K562 (cell line): ENCODE measurements at regions not wholly inside any gene's neighbourhood (a gene's known extent, or its start where the extent isn't known, plus 50 kb on each side); places are given as distances from the start of the nearest gene placed in this dataset.

Experiments
- ATAC-seq: fragments of 200-7000 bp; cut with Tn5 transposase; 3 replicates; pipeline ENCODE4 v1.9.1; 2020; ENCODE audit warnings: moderate library complexity
- BruUV-seq: library from RNA; stranded (reverse); fragments of 400-500 nt; replicated peaks from 2 replicates; lab custom pipeline; 2021; lab: Mats Ljungman, UMichigan
- CTCF ChIA-PET: fragments of 300-600 bp; formaldehyde crosslinking; extraction: SDS; loops from one replicate; lab custom pipeline; 2021; ENCODE audit warnings: low intra/inter-chr PET ratio; lab: Yijun Ruan, JAX
- POLR2A ChIA-PET: fragments of 300-600, 350-650 bp; sonication (Branson Sonifier 250); formaldehyde crosslinking; extraction: SDS; loops from one replicate; lab custom pipeline; 2021; ENCODE audit warnings: antibody characterized with exemption, inconsistent platforms; lab: Yijun Ruan, JAX
- DNase-seq, 4 experiments: peaks; one replicate each; pipeline versions ENCODE4 v3.0.0 to v3.0.0-alpha.2; 2011 to 2018; ENCODE audit warnings: low spot score in 3 of 4, mixed read lengths in 3 of 4; ENCODE audit errors: extremely low read depth in 1 of 4
- FAIRE-seq: peaks from 2 replicates; lab custom pipeline; 2011; peaks lifted over from hg19 to GRCh38; lab: Jason Lieb, UNC
- H2AFZ ChIP-seq: 2 replicates; pipeline ENCODE4 v1.6.0; 2011; ENCODE audit warnings: low read depth, low read length, control low read depth, inconsistent platforms
- H3K27ac ChIP-seq: fragments of 200-600 bp; 3 replicates; pipeline ENCODE4 v1.8.0; 2011; ENCODE audit warnings: low read depth, mild to moderate bottlenecking, control low read depth, inconsistent platforms, low read length, moderate library complexity, mixed read lengths; ENCODE audit errors: extremely low read depth
- H3K27me3 ChIP-seq, 2 experiments: fragments of 300-600 bp in 1 of 2; 2 replicates in 1 of 2; 3 replicates in 1 of 2; pipeline versions ENCODE4 v1.6.0 to v1.8.0; 2011; ENCODE audit warnings: inconsistent platforms in 2 of 2, low read length in 2 of 2, mild to moderate bottlenecking in 1 of 2, mixed read lengths in 1 of 2, moderate library complexity in 1 of 2; ENCODE audit not compliant: control insufficient read depth in 2 of 2, insufficient read depth in 2 of 2
- H3K36me3 ChIP-seq: fragments of 300-600 bp; 3 replicates; pipeline ENCODE4 v1.8.0; 2011; ENCODE audit warnings: mild to moderate bottlenecking, low read length, inconsistent platforms; ENCODE audit not compliant: control insufficient read depth, insufficient read depth
- H3K4me1 ChIP-seq, 2 experiments: fragments of 200-600 bp in 1 of 2; replicated peaks in 1 of 2; 2 replicates in 1 of 2; 3 replicates in 1 of 2; pipeline versions ENCODE4 v1.5.1 to v1.8.0; 2011; ENCODE audit warnings: inconsistent platforms in 2 of 2, low read length in 2 of 2, mild to moderate bottlenecking in 1 of 2, mixed read lengths in 1 of 2, moderate library complexity in 1 of 2; ENCODE audit not compliant: control insufficient read depth in 2 of 2, insufficient read depth in 2 of 2
- H3K4me2 ChIP-seq: 2 replicates; pipeline ENCODE4 v1.6.1; 2011; ENCODE audit warnings: low read length, control low read depth, inconsistent platforms, mixed read lengths; ENCODE audit not compliant: insufficient read depth
- H3K4me3 ChIP-seq: fragments of 200-600 bp; sonication (generic), shearing (Covaris generic); 2 replicates; pipeline ENCODE4 v1.5.1; 2016; ENCODE audit warnings: control low read depth, inconsistent platforms
- H3K79me2 ChIP-seq: fragments of 200-600 bp; 3 replicates; pipeline ENCODE4 v1.8.0; 2011; ENCODE audit warnings: low read length, inconsistent platforms; ENCODE audit not compliant: control insufficient read depth, insufficient read depth
- H3K9ac ChIP-seq, 2 experiments: 2 replicates each; pipeline versions ENCODE4 v1.6.0 to v1.6.1; 2011; ENCODE audit warnings: low read depth in 2 of 2, low read length in 2 of 2, control low read depth in 1 of 2, inconsistent platforms in 1 of 2, mild to moderate bottlenecking in 1 of 2, mixed read lengths in 1 of 2; ENCODE audit not compliant: insufficient read depth in 1 of 2
- H3K9me1 ChIP-seq: one replicate; pipeline ENCODE4 v1.6.0; 2011; ENCODE audit warnings: inconsistent platforms, mild to moderate bottlenecking, low read length, moderate library complexity; ENCODE audit not compliant: control insufficient read depth, insufficient read depth
- H3K9me3 ChIP-seq: replicated peaks from 2 replicates; pipeline ENCODE4 v1.5.1; 2011; ENCODE audit warnings: low read depth, low read length, inconsistent platforms; ENCODE audit not compliant: control insufficient read depth, insufficient read depth
- H4K20me1 ChIP-seq: replicated peaks from 2 replicates; pipeline ENCODE4 v1.6.1; 2011; ENCODE audit warnings: low read length, inconsistent platforms, mixed read lengths; ENCODE audit not compliant: control insufficient read depth, insufficient read depth
- ARID2 ChIP-seq: fragments of 450-650 bp; IDR thresholded peaks from 2 replicates; pipeline ENCODE4 v1.6.1; 2017; ENCODE audit warnings: antibody characterized with exemption, mild to moderate bottlenecking
- CREM ChIP-seq: IDR thresholded peaks from 2 replicates; pipeline ENCODE4 v1.6.1; 2014; ENCODE audit warnings: antibody characterized with exemption, low read depth
- CTBP1 ChIP-seq: fragments of 450-650 bp; IDR thresholded peaks from 2 replicates; pipeline ENCODE4 v1.6.1; 2016; ENCODE audit warnings: borderline replicate concordance
- ETS2 ChIP-seq: IDR thresholded peaks from 2 replicates; pipeline ENCODE4 v1.6.1; 2016; ENCODE audit warnings: borderline replicate concordance, missing genetic modification characterization, mild to moderate bottlenecking, moderate library complexity, missing compliant biosample characterization; ENCODE audit not compliant: poor library complexity, severe bottlenecking
- HOXB6 ChIP-seq: fragments of 250-450 bp; sonication (Bioruptor Pico); IDR thresholded peaks from 2 replicates; pipeline ENCODE4 v1.5.1; 2022; ENCODE audit warnings: mild to moderate bottlenecking, borderline replicate concordance
- ILK ChIP-seq: fragments of 450-650 bp; IDR thresholded peaks from 2 replicates; pipeline ENCODE4 v1.6.1; 2016; ENCODE audit warnings: missing genetic modification characterization, low read depth, mild to moderate bottlenecking, missing compliant biosample characterization, moderate library complexity, borderline replicate concordance
- NFE2L1 ChIP-seq: fragments of 450-650 bp; IDR thresholded peaks from 2 replicates; pipeline ENCODE4 v1.6.1; 2016; ENCODE audit warnings: missing genetic modification characterization, low read depth, mild to moderate bottlenecking, missing compliant biosample characterization, moderate library complexity, borderline replicate concordance
- PURB ChIP-seq: sonication (generic); formaldehyde crosslinking; IDR thresholded peaks from 2 replicates; pipeline ENCODE4 v1.9.0; 2021; ENCODE audit warnings: low read depth, mild to moderate bottlenecking, missing genetic modification reagents
- SMAD4 ChIP-seq: fragments of 250-450 bp; sonication (Bioruptor Pico); conservative IDR thresholded peaks from 2 replicates; pipeline ENCODE4 v1.8.0; 2021; ENCODE audit warnings: inconsistent platforms, mild to moderate bottlenecking, moderate library complexity
- TCF3 ChIP-seq: sonication (generic); formaldehyde crosslinking; IDR thresholded peaks from 2 replicates; pipeline ENCODE4 v1.4.0; 2020; ENCODE audit warnings: mild to moderate bottlenecking, missing genetic modification reagents
- ZNF311 ChIP-seq: fragments of 250-450 bp; sonication (Bioruptor Pico); IDR thresholded peaks from 2 replicates; pipeline ENCODE4 v1.4.0; 2020; ENCODE audit warnings: mild to moderate bottlenecking, moderate library complexity
- ZNF444 ChIP-seq: fragments of 250-450 bp; sonication (Bioruptor Pico); IDR thresholded peaks from 2 replicates; pipeline ENCODE4 v1.4.0; 2020; ENCODE audit warnings: mild to moderate bottlenecking, moderate library complexity
- ZNF695 ChIP-seq: fragments of 450-650 bp; formaldehyde crosslinking; IDR thresholded peaks from 2 replicates; pipeline ENCODE4 v1.4.0; 2020; ENCODE audit warnings: mild to moderate bottlenecking, moderate library complexity
- WGBS: fragments of 100-300 bp; shearing (Covaris generic); methylation state at CpG from one replicate; pipeline ENCODE4 v1.1.6; 2016; ENCODE audit warnings: low coverage, mixed read lengths; ENCODE audit not compliant: insufficient coverage; ENCODE audit errors: missing lambda C conversion rate; 5-methylcytosine and 5-hydroxymethylcytosine counted together
- in situ Hi-C: fragments of 300-500 bp; cut with MboI; formaldehyde crosslinking; loops from 4 replicates; pipeline ENCODE4 v1.15.0; 2018; ENCODE audit warnings: inconsistent platforms, mixed read lengths
- intact Hi-C: fragments of 100-400 bp; cut with micrococcal nuclease; formaldehyde crosslinking; loops from 2 replicates; pipeline ENCODE4 v1.14.2; 2022
- TF ChIP-seq, protein P1 (sequence below): sonication (generic); formaldehyde crosslinking; IDR thresholded peaks from 2 replicates; pipeline ENCODE4 v1.8.0; 2022; ENCODE audit warnings: missing genetic modification reagents, mild to moderate bottlenecking, moderate library complexity, borderline replicate concordance
- TF ChIP-seq, protein P2 (sequence below): fragments of 250-450 bp; sonication (Bioruptor Pico); IDR thresholded peaks from 2 replicates; pipeline ENCODE4 v1.6.1; 2021; ENCODE audit warnings: mild to moderate bottlenecking
- TF ChIP-seq, protein P3 (sequence below): fragments of 250-450 bp; sonication (Bioruptor Pico); IDR thresholded peaks from 2 replicates; pipeline ENCODE4 v1.4.0; 2020; ENCODE audit warnings: mild to moderate bottlenecking, moderate library complexity, borderline replicate concordance
- TF ChIP-seq, protein P4 (sequence below): fragments of 250-450 bp; sonication (Bioruptor Pico); IDR thresholded peaks from 2 replicates; pipeline ENCODE4 v1.5.0; 2020; ENCODE audit warnings: mild to moderate bottlenecking

DNA sequence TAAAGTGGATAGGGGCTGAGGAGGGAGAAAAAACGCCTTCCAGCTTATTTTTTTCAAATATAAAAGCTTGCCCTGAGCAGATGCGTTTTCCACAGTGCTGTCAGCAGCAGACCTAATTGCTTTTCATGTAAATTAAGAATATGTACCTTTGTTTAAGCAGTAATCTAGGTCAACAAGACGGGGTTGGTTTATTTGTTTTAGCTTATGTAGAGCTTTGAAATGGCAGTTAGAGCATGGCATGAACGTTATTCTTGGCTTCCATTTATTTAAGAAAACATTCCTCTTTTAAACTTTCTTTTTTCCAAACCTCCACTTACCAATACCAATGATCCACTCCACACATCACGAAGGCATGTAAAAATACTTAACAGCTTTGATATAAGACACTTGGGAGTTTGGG is 220.3 kb upstream of the TENM3 start:
- Histone ChIP-seq H4K20me1 (no peaks in the 10 kb centered on the region), H3K36me3 (no peaks in the 10 kb centered on the region), H3K27ac (no peak overlapping the region), H3K4me1 (no peaks in the 10 kb centered on the region), H3K9ac (no peak overlapping the region), H3K9me3 (no peaks in the 10 kb centered on the region), H3K79me2 (no peaks in the 10 kb centered on the region), H3K4me2 (no peak overlapping the region), H2AFZ (no peak overlapping the region), H3K9me1 (no peaks in the 10 kb centered on the region), H3K4me3 (no peak overlapping the region), H3K27me3 (no peaks in the 10 kb centered on the region)
- CTCF ChIA-PET, result no interaction called here
- no TSS peak for BruUV-seq
- intact Hi-C loops (no loop called here), in situ Hi-C loops (no loop called here)
- no peak for ATAC-seq
- no peak for FAIRE-seq
- DNase-seq, result no peak
- POLR2A ChIA-PET, result no interaction called here
- WGBS, result 0% methylated on average over 5 of the region's 5 CpGs
- TF ChIP-seq ZNF444 (CRISPR knock-in tag) (no peak), NFE2L1 (tag) (no peak), TCF3 (CRISPR knock-in tag) (no peak), SMAD4 (no peak), ZNF311 (CRISPR knock-in tag) (no peak), ARID2 (no peak), CTBP1 (no peak), ILK (tag) (no peak), PURB (CRISPR knock-in tag) (no peak), CREM (no peak), ZNF695 (no peak), ETS2 (tag) (no peak), HOXB6 (CRISPR knock-in tag) (no peak)
- TF ChIP-seq, protein P1, sequence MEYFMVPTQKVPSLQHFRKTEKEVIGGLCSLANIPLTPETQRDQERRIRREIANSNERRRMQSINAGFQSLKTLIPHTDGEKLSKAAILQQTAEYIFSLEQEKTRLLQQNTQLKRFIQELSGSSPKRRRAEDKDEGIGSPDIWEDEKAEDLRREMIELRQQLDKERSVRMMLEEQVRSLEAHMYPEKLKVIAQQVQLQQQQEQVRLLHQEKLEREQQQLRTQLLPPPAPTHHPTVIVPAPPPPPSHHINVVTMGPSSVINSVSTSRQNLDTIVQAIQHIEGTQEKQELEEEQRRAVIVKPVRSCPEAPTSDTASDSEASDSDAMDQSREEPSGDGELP (CRISPR knock-in tag), result no peak
- TF ChIP-seq, protein P2, sequence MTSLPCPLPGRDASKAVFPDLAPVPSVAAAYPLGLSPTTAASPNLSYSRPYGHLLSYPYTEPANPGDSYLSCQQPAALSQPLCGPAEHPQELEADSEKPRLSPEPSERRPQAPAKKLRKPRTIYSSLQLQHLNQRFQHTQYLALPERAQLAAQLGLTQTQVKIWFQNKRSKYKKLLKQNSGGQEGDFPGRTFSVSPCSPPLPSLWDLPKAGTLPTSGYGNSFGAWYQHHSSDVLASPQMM (CRISPR knock-in tag), result no peak
- TF ChIP-seq, protein P3, sequence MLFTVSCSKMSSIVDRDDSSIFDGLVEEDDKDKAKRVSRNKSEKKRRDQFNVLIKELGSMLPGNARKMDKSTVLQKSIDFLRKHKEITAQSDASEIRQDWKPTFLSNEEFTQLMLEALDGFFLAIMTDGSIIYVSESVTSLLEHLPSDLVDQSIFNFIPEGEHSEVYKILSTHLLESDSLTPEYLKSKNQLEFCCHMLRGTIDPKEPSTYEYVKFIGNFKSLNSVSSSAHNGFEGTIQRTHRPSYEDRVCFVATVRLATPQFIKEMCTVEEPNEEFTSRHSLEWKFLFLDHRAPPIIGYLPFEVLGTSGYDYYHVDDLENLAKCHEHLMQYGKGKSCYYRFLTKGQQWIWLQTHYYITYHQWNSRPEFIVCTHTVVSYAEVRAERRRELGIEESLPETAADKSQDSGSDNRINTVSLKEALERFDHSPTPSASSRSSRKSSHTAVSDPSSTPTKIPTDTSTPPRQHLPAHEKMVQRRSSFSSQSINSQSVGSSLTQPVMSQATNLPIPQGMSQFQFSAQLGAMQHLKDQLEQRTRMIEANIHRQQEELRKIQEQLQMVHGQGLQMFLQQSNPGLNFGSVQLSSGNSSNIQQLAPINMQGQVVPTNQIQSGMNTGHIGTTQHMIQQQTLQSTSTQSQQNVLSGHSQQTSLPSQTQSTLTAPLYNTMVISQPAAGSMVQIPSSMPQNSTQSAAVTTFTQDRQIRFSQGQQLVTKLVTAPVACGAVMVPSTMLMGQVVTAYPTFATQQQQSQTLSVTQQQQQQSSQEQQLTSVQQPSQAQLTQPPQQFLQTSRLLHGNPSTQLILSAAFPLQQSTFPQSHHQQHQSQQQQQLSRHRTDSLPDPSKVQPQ (CRISPR knock-in tag), result no peak
- TF ChIP-seq, protein P4, sequence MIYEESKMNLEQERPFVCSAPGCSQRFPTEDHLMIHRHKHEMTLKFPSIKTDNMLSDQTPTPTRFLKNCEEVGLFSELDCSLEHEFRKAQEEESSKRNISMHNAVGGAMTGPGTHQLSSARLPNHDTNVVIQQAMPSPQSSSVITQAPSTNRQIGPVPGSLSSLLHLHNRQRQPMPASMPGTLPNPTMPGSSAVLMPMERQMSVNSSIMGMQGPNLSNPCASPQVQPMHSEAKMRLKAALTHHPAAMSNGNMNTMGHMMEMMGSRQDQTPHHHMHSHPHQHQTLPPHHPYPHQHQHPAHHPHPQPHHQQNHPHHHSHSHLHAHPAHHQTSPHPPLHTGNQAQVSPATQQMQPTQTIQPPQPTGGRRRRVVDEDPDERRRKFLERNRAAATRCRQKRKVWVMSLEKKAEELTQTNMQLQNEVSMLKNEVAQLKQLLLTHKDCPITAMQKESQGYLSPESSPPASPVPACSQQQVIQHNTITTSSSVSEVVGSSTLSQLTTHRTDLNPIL, result no peak
